Osteocyte (in vitro differentiated cells): ENCODE measurements at regions not wholly inside any gene's neighbourhood (a gene's known extent, or its start where the extent isn't known, plus 50 kb on each side); places are given as distances from the start of the nearest gene placed in this dataset.

ENCODE experiments used
- DNase-seq: peaks from one replicate; pipeline ENCODE4 v3.0.0; 2021; ENCODE audit warnings: mixed read lengths; ENCODE audit not compliant: unreplicated experiment; ENCODE audit errors: extremely low spot score
- H3K27ac Mint-ChIP-seq: one replicate; pipeline ENCODE4 v1.8.0; 2021; ENCODE audit warnings: mild to moderate bottlenecking, mixed read lengths; ENCODE audit not compliant: unreplicated experiment
- H3K27me3 Mint-ChIP-seq: one replicate; pipeline ENCODE4 v1.8.0; 2021; ENCODE audit warnings: mixed read lengths; ENCODE audit not compliant: unreplicated experiment
- H3K36me3 Mint-ChIP-seq: one replicate; pipeline ENCODE4 v1.8.0; 2021; ENCODE audit warnings: mixed read lengths; ENCODE audit not compliant: unreplicated experiment
- H3K4me1 Mint-ChIP-seq: one replicate; pipeline ENCODE4 v1.8.0; 2021; ENCODE audit warnings: mixed read lengths; ENCODE audit not compliant: unreplicated experiment
- H3K4me3 Mint-ChIP-seq: one replicate; pipeline ENCODE4 v1.8.0; 2021; ENCODE audit warnings: mild to moderate bottlenecking, moderate library complexity, mixed read lengths; ENCODE audit not compliant: unreplicated experiment
- H3K9me3 Mint-ChIP-seq: one replicate; pipeline ENCODE4 v1.8.0; 2021; ENCODE audit warnings: mixed read lengths; ENCODE audit not compliant: unreplicated experiment
- TF ChIP-seq, protein P1 (sequence below): fragments of 200-600 bp; sonication (generic); IDR thresholded peaks from 2 replicates; pipeline ENCODE4 v1.5.0; 2021; ENCODE audit warnings: antibody characterized with exemption, mild to moderate bottlenecking, moderate library complexity

DNA sequence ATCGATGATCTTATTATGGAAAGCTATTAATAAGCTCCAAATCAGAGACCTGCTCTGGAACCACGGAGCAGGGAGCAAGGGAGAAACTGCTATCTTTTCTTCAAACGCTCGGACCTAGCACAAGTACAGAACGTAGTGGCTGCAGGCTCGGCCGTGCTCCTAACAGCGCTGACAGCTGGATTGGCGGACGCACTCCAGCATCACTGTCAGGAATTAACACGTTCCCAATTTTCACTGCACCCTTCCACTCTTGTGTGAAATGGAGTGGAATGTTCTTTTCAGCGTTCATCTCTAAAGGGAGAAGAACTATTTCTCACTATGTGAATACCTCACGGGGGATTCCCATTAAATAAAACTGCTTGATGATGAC is 106.9 kb downstream of the ZNF281 start:
- Mint-ChIP-seq H3K9me3 (no peaks in the 10 kb centered on the region), H3K27me3 (peaks cover 16% of the 10 kb centered on the region)
- TF ChIP-seq, protein P1, sequence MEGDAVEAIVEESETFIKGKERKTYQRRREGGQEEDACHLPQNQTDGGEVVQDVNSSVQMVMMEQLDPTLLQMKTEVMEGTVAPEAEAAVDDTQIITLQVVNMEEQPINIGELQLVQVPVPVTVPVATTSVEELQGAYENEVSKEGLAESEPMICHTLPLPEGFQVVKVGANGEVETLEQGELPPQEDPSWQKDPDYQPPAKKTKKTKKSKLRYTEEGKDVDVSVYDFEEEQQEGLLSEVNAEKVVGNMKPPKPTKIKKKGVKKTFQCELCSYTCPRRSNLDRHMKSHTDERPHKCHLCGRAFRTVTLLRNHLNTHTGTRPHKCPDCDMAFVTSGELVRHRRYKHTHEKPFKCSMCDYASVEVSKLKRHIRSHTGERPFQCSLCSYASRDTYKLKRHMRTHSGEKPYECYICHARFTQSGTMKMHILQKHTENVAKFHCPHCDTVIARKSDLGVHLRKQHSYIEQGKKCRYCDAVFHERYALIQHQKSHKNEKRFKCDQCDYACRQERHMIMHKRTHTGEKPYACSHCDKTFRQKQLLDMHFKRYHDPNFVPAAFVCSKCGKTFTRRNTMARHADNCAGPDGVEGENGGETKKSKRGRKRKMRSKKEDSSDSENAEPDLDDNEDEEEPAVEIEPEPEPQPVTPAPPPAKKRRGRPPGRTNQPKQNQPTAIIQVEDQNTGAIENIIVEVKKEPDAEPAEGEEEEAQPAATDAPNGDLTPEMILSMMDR = no peak

DNA sequence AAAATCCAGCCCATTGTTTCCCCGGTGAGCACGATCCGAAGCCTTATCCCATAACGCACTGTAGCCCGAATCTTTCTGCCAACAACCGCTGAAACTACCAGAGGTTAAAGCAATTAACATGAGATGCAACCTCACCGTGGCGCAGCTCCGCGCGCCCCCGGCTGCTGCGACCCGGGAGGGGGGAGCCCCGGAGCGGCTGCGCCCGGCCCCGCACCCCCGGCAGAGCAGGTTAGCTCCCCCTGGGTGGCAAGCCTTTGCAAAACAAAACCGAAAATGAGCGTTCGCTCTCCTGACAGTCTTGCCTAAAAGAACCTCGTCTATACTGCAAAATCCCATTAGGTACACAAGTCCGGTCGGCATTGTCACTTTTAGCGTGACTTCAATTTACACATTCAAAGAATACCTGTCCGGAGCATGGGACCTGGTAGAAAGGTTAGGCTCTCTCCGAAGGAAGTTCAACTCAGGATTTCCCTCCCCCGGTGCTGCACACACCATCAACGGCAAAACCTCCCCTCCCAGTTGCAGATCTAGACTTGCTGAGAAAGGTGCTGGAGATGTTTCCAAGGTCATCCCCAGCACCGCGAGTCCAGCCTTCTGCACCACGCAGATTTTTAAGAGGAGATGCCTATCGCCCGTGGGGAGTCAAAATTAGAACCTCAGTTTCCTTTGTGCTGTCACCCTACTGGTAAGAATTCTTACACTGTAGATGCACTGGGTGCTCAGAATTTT is 107.5 kb downstream of the ZNF281 start:
- Mint-ChIP-seq H3K36me3 (no peaks in the 10 kb centered on the region), H3K27ac (peak overlapping the region; percentile 12), H3K9me3 (no peaks in the 10 kb centered on the region), H3K4me1 (peaks cover 12% of the 10 kb centered on the region), H3K4me3 (peak overlapping the region; percentile 78), H3K27me3 (peaks cover 16% of the 10 kb centered on the region)
- DNase-seq = no peak
- TF ChIP-seq, protein P1 = peak; percentile 31

More for the DNA sequence above, 106.9 kb downstream of the ZNF281 start:
- no peaks in the 10 kb centered on the region for H3K36me3 Mint-ChIP-seq
- DNase-seq = no peak
- peaks cover 14% of the 10 kb centered on the region for H3K4me1 Mint-ChIP-seq
- peak overlapping the region; percentile 78 for H3K4me3 Mint-ChIP-seq
- no peak overlapping the region for H3K27ac Mint-ChIP-seq

GRCh38 chr1:200301152-200301551 is 108.7 kb downstream of the ZNF281 start:
- TF ChIP-seq, protein P1 = no peak

GRCh38 chr1:200299571-200299970 is 110.3 kb downstream of the ZNF281 start:
- Mint-ChIP-seq H3K9me3 (no peaks in the 10 kb centered on the region), H3K36me3 (no peaks in the 10 kb centered on the region)
- TF ChIP-seq, protein P1 = no peak

More at GRCh38 chr1:200301152-200301551, 108.7 kb downstream of the ZNF281 start:
- Mint-ChIP-seq H3K4me3 (no peak overlapping the region), H3K9me3 (no peaks in the 10 kb centered on the region), H3K36me3 (no peaks in the 10 kb centered on the region), H3K27ac (no peak overlapping the region), H3K27me3 (peaks cover 16% of the 10 kb centered on the region), H3K4me1 (peaks cover 15% of the 10 kb centered on the region)
- DNase-seq = no peak

GRCh38 chr1:200298242-200298641 is 111.6 kb downstream of the ZNF281 start:
- no peak for DNase-seq
- Mint-ChIP-seq H3K27me3 (peaks cover 14% of the 10 kb centered on the region), H3K4me1 (peaks cover 23% of the 10 kb centered on the region), H3K27ac (no peak overlapping the region), H3K36me3 (no peaks in the 10 kb centered on the region), H3K4me3 (no peak overlapping the region), H3K9me3 (no peaks in the 10 kb centered on the region)
- TF ChIP-seq, protein P1 = no peak

More at GRCh38 chr1:200299571-200299970, 110.3 kb downstream of the ZNF281 start:
- no peak overlapping the region for H3K4me3 Mint-ChIP-seq
- DNase-seq = no peak
- peaks cover 21% of the 10 kb centered on the region for H3K4me1 Mint-ChIP-seq
- no peak overlapping the region for H3K27ac Mint-ChIP-seq
- H3K27me3 Mint-ChIP-seq = peaks cover 16% of the 10 kb centered on the region
